ENCODE measurements at regions not wholly inside any gene's neighbourhood (a gene's known extent, or its start where the extent isn't known, plus 50 kb on each side); places are given as distances from the start of the nearest gene placed in this dataset.
"Not testable (repeated sequence)": the region's sequence is repeated elsewhere in the genome, so short reads cannot be mapped to it uniquely, and the experiment has no call there.

GRCh38 chr12:73671550-73671949 lies 866.1 kb upstream of the ATXN7L3B start:
- TF ChIP-seq, protein P1, sequence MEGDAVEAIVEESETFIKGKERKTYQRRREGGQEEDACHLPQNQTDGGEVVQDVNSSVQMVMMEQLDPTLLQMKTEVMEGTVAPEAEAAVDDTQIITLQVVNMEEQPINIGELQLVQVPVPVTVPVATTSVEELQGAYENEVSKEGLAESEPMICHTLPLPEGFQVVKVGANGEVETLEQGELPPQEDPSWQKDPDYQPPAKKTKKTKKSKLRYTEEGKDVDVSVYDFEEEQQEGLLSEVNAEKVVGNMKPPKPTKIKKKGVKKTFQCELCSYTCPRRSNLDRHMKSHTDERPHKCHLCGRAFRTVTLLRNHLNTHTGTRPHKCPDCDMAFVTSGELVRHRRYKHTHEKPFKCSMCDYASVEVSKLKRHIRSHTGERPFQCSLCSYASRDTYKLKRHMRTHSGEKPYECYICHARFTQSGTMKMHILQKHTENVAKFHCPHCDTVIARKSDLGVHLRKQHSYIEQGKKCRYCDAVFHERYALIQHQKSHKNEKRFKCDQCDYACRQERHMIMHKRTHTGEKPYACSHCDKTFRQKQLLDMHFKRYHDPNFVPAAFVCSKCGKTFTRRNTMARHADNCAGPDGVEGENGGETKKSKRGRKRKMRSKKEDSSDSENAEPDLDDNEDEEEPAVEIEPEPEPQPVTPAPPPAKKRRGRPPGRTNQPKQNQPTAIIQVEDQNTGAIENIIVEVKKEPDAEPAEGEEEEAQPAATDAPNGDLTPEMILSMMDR (conservative IDR thresholded peaks at IDR 0.05; ENCODE audit: low read depth, low read length): not testable (repeated sequence)
- not testable (repeated sequence) for TF ChIP-seq EZH2 (IDR thresholded peaks at IDR 0.05; ENCODE audit: borderline replicate concordance, low read depth, low read length, poor library complexity, severe bottlenecking)

Measured in A673 (cell line).